Upper lobe of left lung (tissue), 6 donors: ENCODE measurements at regions not wholly inside any gene's neighbourhood (a gene's known extent, or its start where the extent isn't known, plus 50 kb on each side); places are given as distances from the start of the nearest gene placed in this dataset.

Experiments
- ATAC-seq, 2 donors: fragments of 200-7000 bp; cut with Tn5 transposase; one replicate each; pipeline ENCODE4 v1.9.1; 2022; ENCODE audit warnings: mild to moderate bottlenecking in 2 of 2, moderate library complexity in 2 of 2; ENCODE audit not compliant: low FRiP score in 2 of 2
- DNase-seq, 2 donors: peaks; one replicate each; pipeline ENCODE4 v3.0.0-alpha.2; 2019 to 2020
- H3K27ac ChIP-seq, 4 donors: fragments of 200-600 bp; sonication (generic); one replicate each; pipeline ENCODE4 v1.5.1; 2016 to 2019
- H3K27me3 ChIP-seq, 4 donors: fragments of 200-600 bp; sonication (generic); one replicate each; pipeline ENCODE4 v1.5.1; 2017 to 2019
- H3K36me3 ChIP-seq, 4 donors: fragments of 200-600 bp; sonication (generic); one replicate each; pipeline ENCODE4 v1.5.1; 2016 to 2019
- H3K4me1 ChIP-seq, 4 donors: fragments of 200-600 bp; sonication (generic); one replicate each; pipeline ENCODE4 v1.5.1; 2018 to 2019
- H3K4me3 ChIP-seq, 4 donors: fragments of 200-600 bp; sonication (generic); one replicate each; pipeline ENCODE4 v1.5.1; 2017 to 2019; ENCODE audit warnings: mild to moderate bottlenecking in 2 of 4, moderate library complexity in 1 of 4
- H3K9me3 ChIP-seq, 4 donors: fragments of 200-600 bp; sonication (generic); one replicate each; pipeline ENCODE4 v1.5.1; 2018 to 2019
- EP300 ChIP-seq, 4 donors: sonication (generic); formaldehyde crosslinking; IDR thresholded peaks; one replicate each; pipeline ENCODE4 v1.5.1; 2017; ENCODE audit warnings: antibody characterized with exemption in 4 of 4, control low read depth in 2 of 4
- POLR2A ChIP-seq, 4 donors: fragments of 450-650 bp; IDR thresholded peaks; one replicate each; pipeline ENCODE4 v1.5.1; 2016 to 2017; ENCODE audit warnings: antibody characterized with exemption in 4 of 4, mild to moderate bottlenecking in 2 of 4
- POLR2AphosphoS5 ChIP-seq, 2 donors: sonication (generic); formaldehyde crosslinking; IDR thresholded peaks; one replicate each; pipeline ENCODE4 v1.5.1; 2017; ENCODE audit warnings: antibody characterized with exemption in 2 of 2
- WGBS, 2 donors: methylation state at CpG; one replicate each; pipeline ENCODE4 v1.1.5; 2017 to 2018; 5-methylcytosine and 5-hydroxymethylcytosine counted together
- TF ChIP-seq, protein P1 (sequence below), 6 experiments: fragments of 450-650 bp in 4 of 6; fragments of 200-600 bp in 2 of 6; sonication (generic) in 2 of 6; IDR thresholded peaks; one replicate each; pipeline ENCODE4 v1.5.1; 2016 to 2019; ENCODE audit warnings: antibody characterized with exemption in 6 of 6
- donor health status: DM: no; HTN: no; CAD: no; lungs with moderate emphysema.
- donor health status: DM: no; HTN: yes; CAD: no; lungs with severe emphysema.

DNA sequence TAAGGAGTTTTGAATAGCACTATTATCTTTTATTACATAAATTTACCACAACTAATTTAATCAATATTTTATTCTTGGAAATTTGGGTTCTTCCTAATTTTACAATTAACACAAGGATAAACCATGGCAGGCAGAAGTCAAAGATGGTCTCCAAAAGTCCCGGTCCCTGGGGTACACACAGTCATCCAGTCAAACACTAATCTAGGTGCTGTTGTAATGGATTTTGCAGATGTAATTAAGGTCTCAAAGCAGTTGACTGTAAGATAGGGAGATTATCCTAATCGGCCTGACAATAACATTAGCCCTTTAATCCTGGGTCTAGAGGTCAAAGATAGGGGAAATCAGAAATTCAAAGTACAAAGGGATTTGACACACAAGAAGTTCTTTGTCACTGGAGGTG lies 57.5 kb upstream of the HTR1A start:
- Histone ChIP-seq H3K36me3 (no peaks in the 10 kb centered on the region), H3K4me1 (no peaks in the 10 kb centered on the region), H3K9me3 (no peaks in the 10 kb centered on the region), H3K27ac (no peak overlapping the region), H3K4me3 (no peak overlapping the region), H3K27me3 (no peaks in the 10 kb centered on the region)
- TF ChIP-seq, protein P1, sequence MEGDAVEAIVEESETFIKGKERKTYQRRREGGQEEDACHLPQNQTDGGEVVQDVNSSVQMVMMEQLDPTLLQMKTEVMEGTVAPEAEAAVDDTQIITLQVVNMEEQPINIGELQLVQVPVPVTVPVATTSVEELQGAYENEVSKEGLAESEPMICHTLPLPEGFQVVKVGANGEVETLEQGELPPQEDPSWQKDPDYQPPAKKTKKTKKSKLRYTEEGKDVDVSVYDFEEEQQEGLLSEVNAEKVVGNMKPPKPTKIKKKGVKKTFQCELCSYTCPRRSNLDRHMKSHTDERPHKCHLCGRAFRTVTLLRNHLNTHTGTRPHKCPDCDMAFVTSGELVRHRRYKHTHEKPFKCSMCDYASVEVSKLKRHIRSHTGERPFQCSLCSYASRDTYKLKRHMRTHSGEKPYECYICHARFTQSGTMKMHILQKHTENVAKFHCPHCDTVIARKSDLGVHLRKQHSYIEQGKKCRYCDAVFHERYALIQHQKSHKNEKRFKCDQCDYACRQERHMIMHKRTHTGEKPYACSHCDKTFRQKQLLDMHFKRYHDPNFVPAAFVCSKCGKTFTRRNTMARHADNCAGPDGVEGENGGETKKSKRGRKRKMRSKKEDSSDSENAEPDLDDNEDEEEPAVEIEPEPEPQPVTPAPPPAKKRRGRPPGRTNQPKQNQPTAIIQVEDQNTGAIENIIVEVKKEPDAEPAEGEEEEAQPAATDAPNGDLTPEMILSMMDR (IDR thresholded peaks at IDR 0.05) = no peak
- no peak for TF ChIP-seq POLR2AphosphoS5 (IDR thresholded peaks at IDR 0.05)
- TF ChIP-seq POLR2A (IDR thresholded peaks at IDR 0.05) = no peak
- TF ChIP-seq EP300 (IDR thresholded peaks at IDR 0.05) = no peak
- no peak for ATAC-seq
- WGBS, 2 donors = 53 to 70% methylated on average over 2 of the region's 2 CpGs
- no peak for DNase-seq

DNA sequence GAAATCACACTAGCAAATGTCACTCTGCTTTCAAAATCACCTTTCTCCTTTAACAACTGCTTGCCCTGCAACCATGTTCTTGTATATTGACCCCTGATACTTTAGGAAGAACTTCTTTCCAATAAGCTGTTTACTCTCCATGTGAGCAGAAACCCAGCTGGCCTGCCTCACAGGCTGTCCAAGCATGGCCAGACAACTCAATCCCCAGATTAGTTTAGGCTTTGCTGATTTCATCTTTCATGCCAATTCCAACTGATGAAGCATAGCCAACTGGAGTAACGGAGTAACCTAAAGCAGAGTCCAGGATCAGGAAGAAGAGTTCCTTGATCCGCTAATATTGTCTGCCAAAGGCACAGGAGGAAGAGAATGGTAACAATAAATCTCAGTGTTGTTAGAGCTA lies 56.7 kb upstream of the HTR1A start:
- Histone ChIP-seq H3K4me3 (no peak overlapping the region), H3K27ac (no peak overlapping the region), H3K4me1 (no peaks in the 10 kb centered on the region), H3K27me3 (no peaks in the 10 kb centered on the region), H3K36me3 (no peaks in the 10 kb centered on the region), H3K9me3 (no peaks in the 10 kb centered on the region)
- TF ChIP-seq EP300 (IDR thresholded peaks at IDR 0.05) = no peak
- ATAC-seq (no peak), DNase-seq (no peak)
- 80 to 85% methylated on average over 2 of the region's 2 CpGs for WGBS, 2 donors

DNA sequence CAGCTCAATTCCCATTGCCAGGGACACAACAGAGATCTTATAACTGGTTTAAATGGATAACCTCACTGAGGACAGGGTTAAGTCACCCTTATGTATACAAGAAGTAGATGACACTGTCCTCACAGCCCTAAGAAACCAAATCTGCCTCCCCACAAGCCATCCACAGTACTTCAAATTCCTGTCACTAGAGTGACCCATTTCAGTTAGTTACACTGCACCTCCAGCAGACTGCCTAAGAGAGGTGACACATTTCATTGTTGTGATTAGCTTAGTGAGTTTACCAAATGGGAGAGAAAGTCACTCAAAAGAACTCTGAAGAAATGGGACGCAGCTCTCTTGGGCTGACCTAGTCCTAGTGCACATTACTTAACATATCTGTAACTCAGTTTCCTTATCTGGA lies 53.6 kb upstream of the HTR1A start:
- no peaks in the 10 kb centered on the region for H3K9me3 ChIP-seq
- H3K36me3 ChIP-seq = no peaks in the 10 kb centered on the region
- H3K27ac ChIP-seq = no peak overlapping the region
- no peak overlapping the region for H3K4me3 ChIP-seq
- no peaks in the 10 kb centered on the region for H3K27me3 ChIP-seq
- DNase-seq (no peak), ATAC-seq (no peak)
- H3K4me1 ChIP-seq = no peaks in the 10 kb centered on the region
- 83 to 96% methylated on average over 1 of the region's 1 CpG for WGBS, 2 donors
- TF ChIP-seq POLR2A (IDR thresholded peaks at IDR 0.05) (no peak), POLR2AphosphoS5 (IDR thresholded peaks at IDR 0.05) (no peak), EP300 (IDR thresholded peaks at IDR 0.05) (no peak)
- TF ChIP-seq, protein P1 (IDR thresholded peaks at IDR 0.05) = no peak
